Medulla oblongata (tissue), 1 donor: ENCODE measurements at regions not wholly inside any gene's neighbourhood (a gene's known extent, or its start where the extent isn't known, plus 50 kb on each side); places are given as distances from the start of the nearest gene placed in this dataset.
"Not testable (repeated sequence)": the region's sequence is repeated elsewhere in the genome, so short reads cannot be mapped to it uniquely, and the experiment has no call there.

Experiments used
- DNase-seq: peaks from one replicate; pipeline ENCODE4 v3.0.0-alpha.2; 2015; ENCODE audit errors: extremely low spot score

DNA sequence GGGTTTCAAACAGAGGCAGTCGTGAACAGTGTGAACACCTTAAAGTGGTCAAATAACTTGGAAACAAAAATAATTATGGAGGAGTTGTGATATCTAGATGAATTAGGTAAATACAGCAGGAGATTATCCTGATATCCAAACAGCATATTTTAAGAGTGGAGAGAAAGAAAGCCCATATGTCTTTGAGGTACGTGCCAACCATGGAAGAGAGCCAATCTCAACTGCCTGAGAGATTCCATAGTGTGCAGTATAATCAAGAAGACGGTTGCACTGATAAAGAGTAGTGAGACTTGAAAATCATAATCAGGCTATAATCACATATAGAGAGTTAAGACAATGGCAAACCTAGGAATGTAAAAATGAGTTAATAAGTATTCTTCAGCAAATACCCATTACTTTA, 472.8 kb upstream of the SLITRK5 start:
- DNase-seq: no peak

DNA sequence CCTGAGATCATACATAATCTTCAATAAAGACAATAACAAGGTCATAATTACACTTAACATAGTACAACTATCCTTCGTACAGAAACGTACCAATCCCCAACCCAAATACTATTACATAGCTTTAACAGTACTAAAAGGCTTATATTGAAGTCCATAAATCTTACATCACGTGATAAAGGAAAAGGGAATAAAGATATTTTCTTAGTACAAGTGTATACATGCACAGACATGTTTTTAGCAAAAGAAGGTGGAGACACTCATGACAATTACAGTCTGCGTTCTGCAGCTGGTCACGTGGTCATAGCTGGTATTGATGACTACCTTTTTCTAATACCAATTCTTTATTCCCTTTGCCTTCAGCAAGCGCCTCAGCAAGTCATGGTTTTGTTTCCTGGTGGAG, 464.5 kb upstream of the SLITRK5 start:
- DNase-seq: no peak

DNA sequence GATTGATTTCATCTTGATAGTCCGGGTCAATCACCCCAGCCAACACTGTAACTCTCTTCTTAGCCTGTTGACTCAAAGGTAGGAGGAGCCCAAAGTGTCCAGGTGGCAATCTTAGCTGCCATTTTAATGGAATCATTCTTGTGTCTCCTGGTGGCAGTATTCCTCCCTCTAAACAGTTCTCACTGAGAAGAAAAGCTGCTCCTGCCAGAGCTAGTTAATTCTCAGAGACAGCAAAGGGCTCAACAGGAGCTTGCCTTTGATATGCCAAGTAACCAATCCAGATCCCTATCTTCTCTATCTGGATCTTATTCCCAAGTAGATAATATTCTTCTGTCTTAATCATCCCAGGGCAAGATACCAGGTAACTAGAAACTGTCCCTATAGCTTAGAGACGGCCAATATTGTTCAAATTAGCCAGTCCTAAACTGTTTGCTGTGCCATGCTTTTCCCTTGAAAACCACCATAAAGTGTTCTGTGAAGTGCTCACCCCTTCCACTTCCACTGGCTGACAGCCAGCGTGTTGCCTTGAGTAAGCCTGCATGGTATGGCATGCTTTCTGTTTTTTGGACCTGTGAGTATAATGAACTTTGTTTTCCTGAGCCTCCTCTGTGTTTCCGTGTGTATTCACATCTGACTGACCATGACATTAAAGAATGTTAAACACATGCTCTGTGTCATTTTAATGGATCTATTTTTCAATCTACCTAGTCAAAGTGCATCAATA, 463.7 kb upstream of the SLITRK5 start:
- no peak for DNase-seq

- no peak for DNase-seq
Measured at GRCh38 chr13:87208636-87209035, 462.5 kb upstream of the SLITRK5 start.

DNA sequence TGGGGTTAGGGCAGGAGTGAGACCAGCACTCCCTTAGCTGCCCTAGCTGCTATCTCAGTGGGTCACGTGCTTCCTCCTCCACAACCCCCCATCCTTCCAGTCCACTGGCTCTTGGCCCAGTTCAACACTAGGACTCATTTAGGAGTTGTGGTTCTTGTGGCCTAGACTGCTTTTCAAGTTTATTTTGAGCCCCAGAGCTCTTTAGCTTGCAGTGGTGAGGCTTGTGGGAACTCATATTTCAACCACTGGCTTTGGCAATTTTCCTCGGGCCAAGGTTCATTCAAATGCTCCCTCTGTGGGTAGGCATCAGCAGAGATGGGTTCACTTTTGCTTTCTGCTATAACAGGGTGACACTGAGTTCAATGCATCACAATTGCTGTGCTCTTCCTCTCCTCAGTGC, 436.2 kb upstream of the SLITRK5 start:
- DNase-seq: no peak

DNA sequence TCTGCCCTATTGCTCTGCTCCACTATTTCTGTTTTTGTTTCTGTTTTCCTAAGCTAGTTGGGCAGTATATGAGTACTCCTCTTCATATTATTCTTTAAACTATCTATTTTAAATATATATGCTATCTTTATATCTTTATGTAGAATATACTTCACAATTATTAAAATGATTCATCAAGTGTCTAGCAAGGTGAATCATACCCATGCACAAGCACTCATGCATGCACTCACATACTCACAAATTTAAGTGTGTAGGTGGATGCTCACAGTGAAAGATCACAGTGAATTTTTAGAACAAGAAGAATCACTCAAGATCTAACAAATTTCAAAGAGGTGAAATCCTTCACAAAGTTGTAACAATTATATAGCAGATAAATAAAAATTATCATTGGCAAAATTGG, 435.6 kb upstream of the SLITRK5 start:
- no peak for DNase-seq

DNA sequence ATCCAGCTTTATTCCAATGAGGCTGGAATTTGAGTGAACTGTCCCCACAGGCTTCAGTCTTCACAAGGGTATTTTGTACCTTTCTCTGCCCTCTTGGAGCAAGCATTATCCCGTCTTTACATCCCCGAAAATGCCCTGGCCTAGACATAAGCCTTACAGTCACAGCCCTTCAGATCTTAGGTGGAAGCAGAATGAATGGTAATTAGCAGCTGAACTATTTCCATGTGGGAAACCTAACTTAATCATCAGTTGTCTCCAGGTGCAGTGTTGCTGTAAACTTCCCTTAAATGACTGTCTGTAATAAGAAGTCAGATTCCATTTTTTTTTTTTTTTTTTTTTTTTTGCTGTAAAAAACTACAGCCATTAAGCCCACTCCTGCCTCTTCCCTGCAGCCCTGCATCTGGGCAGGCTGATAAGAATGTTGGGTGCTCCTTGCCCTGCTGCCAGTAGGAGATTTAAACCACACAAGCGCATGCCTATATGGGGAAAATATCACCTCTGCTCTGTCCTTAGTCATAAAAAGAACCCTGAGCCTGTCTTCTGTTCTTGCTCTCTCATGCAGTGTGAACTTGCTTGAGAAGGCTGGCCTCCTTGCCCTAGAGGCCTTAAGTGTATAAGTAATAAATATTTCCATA, 426.8 kb upstream of the SLITRK5 start:
- DNase-seq: no peak

GRCh38 chr13:87249847-87250246, 421.3 kb upstream of the SLITRK5 start:
- DNase-seq: not testable (repeated sequence)

DNA sequence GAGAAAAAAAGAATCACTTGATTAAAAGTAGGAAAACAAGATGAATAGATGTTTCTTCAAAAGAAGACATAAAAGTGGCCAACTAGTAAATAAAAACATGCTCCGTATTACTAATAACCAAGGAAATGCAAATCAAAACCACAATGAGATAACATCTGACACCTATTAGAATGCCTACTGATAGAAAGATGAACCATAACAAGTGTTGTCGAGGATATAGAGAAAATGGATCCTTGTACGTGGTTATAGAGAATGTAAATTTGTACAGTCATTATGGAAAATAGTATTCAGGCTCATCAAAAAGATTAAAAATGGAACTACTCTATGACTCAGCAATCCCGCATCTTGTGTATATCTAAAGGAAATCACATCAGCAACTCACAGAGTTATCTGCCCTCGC, 415.8 kb upstream of the SLITRK5 start:
- no peak for DNase-seq

DNA sequence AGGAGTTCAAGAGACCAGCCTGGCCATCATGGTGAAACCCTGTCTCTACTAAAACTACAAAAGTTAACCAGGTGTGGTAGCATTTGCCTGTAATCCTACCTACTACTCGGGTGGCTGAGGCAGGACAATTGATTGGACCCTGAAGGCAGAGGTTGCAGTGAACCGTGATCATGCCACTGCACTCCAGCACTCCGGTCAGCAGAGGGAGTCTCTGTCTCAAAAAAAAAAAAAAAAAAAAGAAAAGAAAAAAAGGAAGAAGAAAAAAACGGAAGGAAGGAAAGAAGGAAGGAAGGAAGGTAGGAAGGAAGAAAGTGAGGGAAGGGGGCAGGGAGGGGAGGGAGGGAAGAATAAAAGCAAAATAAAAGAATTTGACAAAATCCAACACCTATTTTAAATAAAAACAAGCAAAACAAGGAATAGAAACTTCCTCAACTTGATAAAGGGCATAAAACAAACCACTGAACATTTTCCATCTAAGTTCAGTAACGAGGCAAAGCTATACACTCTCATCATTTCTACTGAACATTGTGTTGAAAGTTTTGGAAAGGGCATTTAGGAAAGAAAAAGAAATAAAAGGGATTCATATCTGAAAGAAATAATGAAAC, 411.6 kb upstream of the SLITRK5 start:
- no peak for DNase-seq

DNA sequence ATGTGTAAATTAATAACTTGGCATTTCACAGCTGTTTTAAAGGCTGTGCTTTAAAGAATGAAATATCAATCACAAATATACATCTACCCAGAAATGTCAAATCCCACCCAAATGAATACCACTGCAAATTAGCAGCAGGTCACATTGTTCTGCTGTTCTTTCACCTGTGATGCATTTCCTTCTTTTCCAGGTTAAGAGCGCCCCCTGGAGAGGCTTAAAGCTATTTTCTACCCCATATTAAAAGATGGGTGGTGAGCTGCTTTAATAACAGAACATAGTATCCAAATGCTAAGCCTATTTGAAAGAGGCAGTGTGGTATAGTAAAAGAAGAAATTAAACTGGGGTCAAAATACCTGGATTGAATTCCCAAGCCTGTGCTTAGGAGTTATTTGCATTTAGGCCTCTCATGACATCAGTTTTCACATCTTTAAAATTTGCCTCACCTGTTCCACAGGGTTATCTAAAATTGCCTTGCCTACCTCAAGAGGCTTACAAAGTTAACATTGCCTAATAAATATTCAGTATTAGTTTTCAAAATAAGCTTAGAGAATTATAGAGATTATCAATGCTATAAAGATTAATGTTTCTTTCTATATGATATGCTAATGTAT, 396.9 kb upstream of the SLITRK5 start:
- peak; percentile 47 for DNase-seq

DNA sequence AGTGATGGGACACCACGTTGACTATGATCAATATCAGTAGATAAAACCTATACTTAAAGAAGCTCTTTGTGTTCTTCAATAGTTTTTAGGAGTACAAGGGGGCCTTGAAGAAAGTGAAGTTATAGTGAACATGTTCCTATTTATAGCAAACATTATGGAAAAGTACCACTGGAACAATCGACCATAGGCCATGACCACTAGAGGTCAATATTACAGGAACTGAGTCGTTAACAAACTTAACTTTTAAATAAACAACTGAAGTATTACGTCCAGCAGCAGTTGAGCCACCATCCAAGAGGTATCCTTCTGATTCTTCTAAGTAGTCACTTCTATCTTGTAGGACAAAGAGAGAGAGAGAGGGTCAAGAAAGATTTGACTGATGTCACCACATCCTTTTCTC, 391.0 kb upstream of the SLITRK5 start:
- no peak for DNase-seq

DNA sequence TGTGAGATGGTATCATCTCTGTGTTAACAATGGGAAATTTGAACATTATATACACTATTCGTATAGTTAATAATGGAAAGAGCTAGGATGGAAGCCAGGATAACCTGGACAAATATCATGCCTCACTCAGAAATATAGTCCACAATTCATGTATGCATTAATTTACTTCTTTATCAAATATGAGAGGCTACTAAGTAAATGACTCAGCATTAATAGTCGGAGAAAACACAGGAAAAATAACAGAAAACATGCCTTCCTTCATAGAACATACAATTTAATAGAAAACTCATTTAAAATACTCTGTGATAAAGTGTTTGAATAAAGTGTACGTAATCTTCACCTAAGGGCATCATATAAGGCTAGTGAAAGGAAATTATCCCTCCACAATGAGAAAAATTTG, 383.4 kb upstream of the SLITRK5 start:
- DNase-seq: no peak

DNA sequence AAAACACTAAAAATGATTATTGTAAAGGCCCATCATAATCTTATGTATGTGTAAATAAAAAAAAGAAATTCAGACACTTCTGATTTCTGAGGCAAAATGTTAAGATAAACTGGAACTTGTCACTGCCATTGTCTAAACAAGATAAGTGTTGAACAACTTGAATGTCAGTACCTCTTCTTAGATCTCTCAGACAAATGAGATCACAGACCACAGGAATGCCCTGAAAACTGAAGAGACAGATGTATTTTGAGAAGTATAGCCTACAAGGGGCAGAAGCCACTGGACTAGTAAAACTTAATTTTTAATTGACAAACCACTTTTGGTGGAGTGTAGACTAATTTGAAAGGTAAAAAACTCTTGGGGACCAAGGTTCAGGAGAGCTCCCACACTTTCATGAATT, 375.5 kb upstream of the SLITRK5 start:
- DNase-seq: no peak

GRCh38 chr13:87302034-87302433, 369.1 kb upstream of the SLITRK5 start:
- DNase-seq: no peak

- DNase-seq: no peak
Measured at GRCh38 chr13:87302931-87303330, 368.2 kb upstream of the SLITRK5 start.

DNA sequence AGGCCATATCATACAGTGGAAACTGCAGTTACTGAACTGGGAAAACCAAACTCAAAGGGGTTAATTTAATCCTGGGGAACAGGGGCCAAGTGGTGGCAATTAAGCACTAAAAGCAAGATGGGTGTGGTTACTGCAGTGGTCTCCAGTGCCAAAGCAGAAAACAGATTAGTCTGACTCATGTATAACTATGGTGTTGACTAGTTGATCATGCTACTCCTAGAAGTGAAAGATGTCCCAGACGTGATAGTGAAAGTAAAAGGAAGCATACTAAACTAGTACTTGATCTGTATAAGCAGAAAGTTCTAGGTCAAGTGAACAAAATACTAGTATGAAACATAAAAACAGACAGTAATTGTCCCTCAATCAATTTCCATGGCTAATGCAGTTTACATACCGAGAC, 360.0 kb upstream of the SLITRK5 start:
- DNase-seq: no peak

- DNase-seq: no peak
Measured at GRCh38 chr13:87314822-87315221, 356.3 kb upstream of the SLITRK5 start.

GRCh38 chr13:87322386-87322785, 348.8 kb upstream of the SLITRK5 start:
- no peak for DNase-seq

- DNase-seq: no peak
Measured at GRCh38 chr13:87324558-87324957, 346.6 kb upstream of the SLITRK5 start.

DNA sequence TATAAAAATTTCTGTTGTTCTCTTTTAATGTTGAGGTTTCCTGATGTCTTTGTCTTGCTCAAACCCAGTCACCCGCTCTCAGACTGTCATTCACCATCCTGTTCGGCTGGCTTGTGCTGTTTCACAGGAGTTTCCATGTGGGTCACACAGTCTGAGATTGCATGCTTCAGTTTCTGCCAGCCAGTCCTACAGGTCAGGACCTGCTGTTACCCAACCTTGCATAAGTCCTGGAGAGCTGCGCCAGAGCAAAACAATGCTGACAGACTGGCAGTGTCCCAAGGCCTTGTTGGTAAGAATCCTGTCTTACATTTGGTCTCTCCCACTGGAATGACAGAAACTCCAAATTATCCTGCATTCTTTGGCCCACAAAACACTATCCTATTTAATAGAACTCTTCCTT, 340.0 kb upstream of the SLITRK5 start:
- no peak for DNase-seq

- no peak for DNase-seq
Measured at GRCh38 chr13:87333599-87333998, 337.6 kb upstream of the SLITRK5 start.

GRCh38 chr13:87334176-87334575, 337.0 kb upstream of the SLITRK5 start:
- DNase-seq: no peak
